Caco-2 (cell line): ENCODE measurements at regions not wholly inside any gene's neighbourhood (a gene's known extent, or its start where the extent isn't known, plus 50 kb on each side); places are given as distances from the start of the nearest gene placed in this dataset.

ENCODE experiments used
- BruUV-seq: library from RNA; stranded (reverse); fragments of 400-500 nt; replicated peaks from 2 replicates; lab custom pipeline; 2021; lab: Mats Ljungman, UMichigan
- CTCF ChIA-PET: fragments of 300-600 bp; sonication (Branson Sonifier 250); formaldehyde crosslinking; loops from one replicate; lab custom pipeline; 2022; ENCODE audit warnings: antibody characterized with exemption; lab: Charles Lee
- POLR2A ChIA-PET: fragments of 300-600 bp; sonication (Branson Sonifier 250); formaldehyde crosslinking; loops from one replicate; lab custom pipeline; 2022; ENCODE audit warnings: antibody characterized with exemption; lab: Charles Lee
- DNase-seq, 2 experiments: peaks; one replicate each; pipeline versions ENCODE4 v3.0.0 to v3.0.0-alpha.2; 2020 to 2022
- H3K27me3 ChIP-seq: replicated peaks from 2 replicates; pipeline ENCODE4 v1.6.0; 2011; ENCODE audit warnings: low read length; ENCODE audit not compliant: control insufficient read depth, insufficient read depth
- H3K36me3 ChIP-seq: 2 replicates; pipeline ENCODE4 v1.5.1; 2011; ENCODE audit warnings: low read length; ENCODE audit not compliant: control insufficient read depth, insufficient read depth
- H3K4me1 ChIP-seq: fragments of 250-450 bp; sonication (Bioruptor Pico); 2 replicates; pipeline ENCODE4 v1.5.1; 2020; ENCODE audit warnings: mild to moderate bottlenecking
- H3K4me3 ChIP-seq: 2 replicates; pipeline ENCODE4 v1.5.1; 2011; ENCODE audit warnings: low read depth, mild to moderate bottlenecking, control low read depth, low read length
- H3K9me3 ChIP-seq: fragments of 250-450 bp; sonication (Bioruptor Pico); 2 replicates; pipeline ENCODE4 v1.5.1; 2020; ENCODE audit warnings: mild to moderate bottlenecking, moderate library complexity
- H3K27ac Mint-ChIP-seq: one replicate; pipeline ENCODE4 v1.8.0; 2022; ENCODE audit warnings: mixed read lengths; ENCODE audit not compliant: unreplicated experiment
- H3K27me3 Mint-ChIP-seq: one replicate; pipeline ENCODE4 v1.8.0; 2022; ENCODE audit warnings: mixed read lengths; ENCODE audit not compliant: insufficient read depth, unreplicated experiment
- H3K36me3 Mint-ChIP-seq: one replicate; pipeline ENCODE4 v1.8.0; 2022; ENCODE audit warnings: mild to moderate bottlenecking, mixed read lengths; ENCODE audit not compliant: insufficient read depth, unreplicated experiment
- H3K4me1 Mint-ChIP-seq: one replicate; pipeline ENCODE4 v1.8.0; 2022; ENCODE audit warnings: low read depth, mixed read lengths; ENCODE audit not compliant: unreplicated experiment
- H3K4me3 Mint-ChIP-seq: one replicate; pipeline ENCODE4 v1.8.0; 2022; ENCODE audit warnings: mild to moderate bottlenecking, moderate library complexity, mixed read lengths; ENCODE audit not compliant: unreplicated experiment
- H3K9me3 Mint-ChIP-seq: one replicate; pipeline ENCODE4 v1.8.0; 2022; ENCODE audit warnings: mixed read lengths; ENCODE audit not compliant: unreplicated experiment
- CTCF ChIP-seq, 2 experiments: fragments of 200-600 bp in 1 of 2; IDR thresholded peaks; 1 replicate in 1 of 2; 2 replicates in 1 of 2; pipeline versions ENCODE4 v1.5.1 to v1.8.0; 2011 to 2022; ENCODE audit warnings: antibody characterized with exemption in 1 of 2, control low read depth in 1 of 2, inconsistent platforms in 1 of 2, low read depth in 1 of 2, low read length in 1 of 2, mild to moderate bottlenecking in 1 of 2, moderate library complexity in 1 of 2; ENCODE audit not compliant: insufficient read depth in 1 of 2, severe bottlenecking in 1 of 2, unreplicated experiment in 1 of 2
- intact Hi-C: fragments of 100-400 bp; cut with micrococcal nuclease; formaldehyde crosslinking; loops from one replicate; pipeline ENCODE4 v1.10.0; 2022; ENCODE audit not compliant: unreplicated experiment

- Mint-ChIP-seq H3K4me3 (no peak overlapping the region), H3K9me3 (peaks cover 19% of the 10 kb centered on the region), H3K27me3 (peaks cover 17% of the 10 kb centered on the region), H3K36me3 (no peaks in the 10 kb centered on the region), H3K27ac (no peak overlapping the region), H3K4me1 (no peaks in the 10 kb centered on the region)
- no peak for TF ChIP-seq CTCF (IDR thresholded peaks at IDR 0.05; ENCODE audit: insufficient read depth in 1 of 2, low read depth in 1 of 2, low read length in 1 of 2, severe bottlenecking in 1 of 2, unreplicated experiment in 1 of 2)
- no peak for DNase-seq
- intact Hi-C loops: no loop called here
- no TSS peak for BruUV-seq
- Histone ChIP-seq H3K27me3 (no peaks in the 10 kb centered on the region; the same call in 1 of the 2 replicates), H3K9me3 (no peaks in the 10 kb centered on the region), H3K36me3 (no peaks in the 10 kb centered on the region), H3K4me1 (no peaks in the 10 kb centered on the region), H3K4me3 (no peak overlapping the region)
- CTCF ChIA-PET: no interaction called here
- POLR2A ChIA-PET: no interaction called here
Measured at GRCh38 chr5:6806668-6807067, 93.4 kb downstream of the TENT4A start.

- Mint-ChIP-seq H3K9me3 (peaks cover 19% of the 10 kb centered on the region), H3K27me3 (peaks cover 13% of the 10 kb centered on the region), H3K4me1 (no peaks in the 10 kb centered on the region), H3K27ac (no peak overlapping the region), H3K36me3 (no peaks in the 10 kb centered on the region), H3K4me3 (no peak overlapping the region)
- Histone ChIP-seq H3K27me3 (no peaks in the 10 kb centered on the region; the same call in 1 of the 2 replicates), H3K4me3 (no peak overlapping the region), H3K4me1 (no peaks in the 10 kb centered on the region), H3K36me3 (no peaks in the 10 kb centered on the region), H3K9me3 (no peaks in the 10 kb centered on the region)
- TF ChIP-seq CTCF (IDR thresholded peaks at IDR 0.05; ENCODE audit: insufficient read depth in 1 of 2, low read depth in 1 of 2, low read length in 1 of 2, severe bottlenecking in 1 of 2, unreplicated experiment in 1 of 2): no peak
- intact Hi-C loops: no loop called here
- no TSS peak for BruUV-seq
- no peak for DNase-seq
- POLR2A ChIA-PET: no interaction called here
- CTCF ChIA-PET: no interaction called here
Measured at GRCh38 chr5:6808462-6808861, 95.2 kb downstream of the TENT4A start.

- Histone ChIP-seq H3K9me3 (no peaks in the 10 kb centered on the region), H3K4me3 (no peak overlapping the region), H3K4me1 (no peaks in the 10 kb centered on the region), H3K27me3 (no peaks in the 10 kb centered on the region; the same call in 1 of the 2 replicates), H3K36me3 (no peaks in the 10 kb centered on the region)
- Mint-ChIP-seq H3K4me1 (no peaks in the 10 kb centered on the region), H3K36me3 (no peaks in the 10 kb centered on the region), H3K4me3 (no peak overlapping the region), H3K27me3 (peaks cover 13% of the 10 kb centered on the region), H3K27ac (no peak overlapping the region), H3K9me3 (peaks cover 19% of the 10 kb centered on the region)
- intact Hi-C loops: no loop called here
- ChIA-PET CTCF (no interaction called here), POLR2A (no interaction called here)
- DNase-seq: no peak
- TF ChIP-seq CTCF (IDR thresholded peaks at IDR 0.05; ENCODE audit: insufficient read depth in 1 of 2, low read depth in 1 of 2, low read length in 1 of 2, severe bottlenecking in 1 of 2, unreplicated experiment in 1 of 2): no peak
- no TSS peak for BruUV-seq
Measured at GRCh38 chr5:6810641-6811405, 97.6 kb downstream of the TENT4A start.
